ENCODE measurements at regions not wholly inside any gene's neighbourhood (a gene's known extent, or its start where the extent isn't known, plus 50 kb on each side); places are given as distances from the start of the nearest gene placed in this dataset.
"Not testable (repeated sequence)": the region's sequence is repeated elsewhere in the genome, so short reads cannot be mapped to it uniquely, and the experiment has no call there.

DNA sequence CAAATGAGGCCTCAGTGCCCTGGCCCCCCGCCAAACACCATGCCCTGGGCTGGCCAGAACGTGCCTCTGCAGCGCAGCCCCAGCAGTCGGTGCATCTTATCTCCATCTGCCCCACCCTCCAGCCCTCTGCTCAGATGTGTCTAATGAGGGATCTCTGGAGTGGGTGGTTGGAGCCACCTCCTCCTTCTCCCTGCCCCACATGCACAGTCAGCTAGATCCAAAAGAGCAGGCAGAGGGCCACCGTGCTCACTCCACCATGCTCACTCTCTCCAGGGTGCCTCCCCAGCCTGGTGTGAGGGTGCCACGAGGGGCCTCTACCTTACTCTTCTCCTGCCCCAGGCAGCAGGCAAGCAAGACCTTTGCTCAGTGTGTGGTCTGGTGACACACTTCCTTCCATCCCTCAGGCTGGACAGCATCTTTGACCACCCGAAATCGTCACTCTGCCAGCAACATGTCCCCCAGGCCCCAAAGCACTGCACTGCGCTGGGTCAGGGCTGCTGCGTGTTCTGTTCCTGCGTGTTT lies 266.1 kb upstream of the HDAC4 start:
- no peak for DNase-seq

DNA sequence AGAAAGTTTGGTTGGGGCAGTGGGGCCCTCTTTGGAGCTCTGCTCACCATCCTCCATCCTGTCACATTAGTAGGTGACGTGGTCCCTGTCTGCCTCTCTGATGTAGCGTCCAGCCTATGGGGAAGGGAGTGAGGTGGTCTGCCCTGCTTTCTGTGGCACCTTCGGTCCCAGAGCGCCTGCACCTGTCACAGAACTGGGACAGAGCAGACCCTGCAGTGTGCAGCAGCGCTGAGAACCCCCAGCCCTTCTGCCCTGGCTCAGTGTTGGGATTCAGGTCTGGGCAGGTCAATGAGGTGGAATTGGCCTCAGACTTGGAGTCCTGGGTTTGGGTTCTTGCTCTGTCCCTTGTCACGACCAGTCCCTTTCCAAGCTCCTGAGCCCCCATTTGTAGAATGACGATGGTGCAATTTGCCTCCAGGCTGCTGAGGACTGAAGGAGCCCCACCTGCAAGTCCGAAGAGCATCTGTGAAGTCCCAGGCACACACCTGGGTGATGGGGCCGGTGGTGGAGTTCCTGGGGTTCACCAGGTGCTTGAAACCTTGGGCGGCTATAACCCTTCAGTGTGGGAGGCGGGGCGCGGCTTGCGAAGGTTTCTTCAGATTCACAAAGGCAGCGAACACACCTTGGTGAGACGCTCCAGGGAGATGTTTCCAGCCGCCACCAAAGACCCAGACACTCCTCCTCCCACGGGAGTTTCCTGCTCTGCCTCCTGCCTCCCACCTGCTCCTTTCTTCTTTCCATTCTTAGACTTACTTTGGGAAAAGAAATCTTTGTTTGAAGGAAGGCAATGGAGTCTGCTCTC lies 265.4 kb upstream of the HDAC4 start:
- DNase-seq = no peak

DNA sequence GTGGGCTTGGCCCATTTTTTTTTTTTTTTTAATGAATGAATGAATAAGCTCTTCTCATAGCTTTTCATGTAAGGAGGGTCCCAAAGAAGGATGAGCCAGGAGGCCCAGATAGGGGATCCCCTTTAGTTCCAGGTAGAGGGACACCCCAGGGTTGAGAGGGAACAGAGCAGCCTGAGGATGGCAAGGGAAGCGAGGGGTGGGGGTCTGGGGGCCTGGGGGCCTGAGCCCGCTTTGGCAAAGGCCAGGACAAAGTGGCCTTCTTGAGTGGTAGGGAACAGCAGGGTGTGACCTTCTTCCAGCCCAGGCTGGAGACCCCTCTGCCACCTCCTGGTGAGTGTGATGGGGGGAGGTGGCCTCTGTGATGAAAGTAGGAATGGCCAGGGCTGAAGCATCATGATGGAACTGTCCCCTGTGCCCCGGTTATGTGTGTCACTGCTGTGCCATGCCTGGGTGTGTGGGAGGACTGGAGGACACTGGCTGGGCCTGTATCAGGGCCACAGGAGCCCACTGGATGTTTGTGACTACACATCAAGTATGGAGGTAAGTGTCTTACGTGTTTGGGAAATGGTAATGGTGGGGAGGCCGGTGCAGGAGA lies 263.5 kb upstream of the HDAC4 start:
- DNase-seq = no peak

- no peak for DNase-seq
These were observed 262.6 kb upstream of the HDAC4 start for GRCh38 chr2:239663364-239663924.

DNA sequence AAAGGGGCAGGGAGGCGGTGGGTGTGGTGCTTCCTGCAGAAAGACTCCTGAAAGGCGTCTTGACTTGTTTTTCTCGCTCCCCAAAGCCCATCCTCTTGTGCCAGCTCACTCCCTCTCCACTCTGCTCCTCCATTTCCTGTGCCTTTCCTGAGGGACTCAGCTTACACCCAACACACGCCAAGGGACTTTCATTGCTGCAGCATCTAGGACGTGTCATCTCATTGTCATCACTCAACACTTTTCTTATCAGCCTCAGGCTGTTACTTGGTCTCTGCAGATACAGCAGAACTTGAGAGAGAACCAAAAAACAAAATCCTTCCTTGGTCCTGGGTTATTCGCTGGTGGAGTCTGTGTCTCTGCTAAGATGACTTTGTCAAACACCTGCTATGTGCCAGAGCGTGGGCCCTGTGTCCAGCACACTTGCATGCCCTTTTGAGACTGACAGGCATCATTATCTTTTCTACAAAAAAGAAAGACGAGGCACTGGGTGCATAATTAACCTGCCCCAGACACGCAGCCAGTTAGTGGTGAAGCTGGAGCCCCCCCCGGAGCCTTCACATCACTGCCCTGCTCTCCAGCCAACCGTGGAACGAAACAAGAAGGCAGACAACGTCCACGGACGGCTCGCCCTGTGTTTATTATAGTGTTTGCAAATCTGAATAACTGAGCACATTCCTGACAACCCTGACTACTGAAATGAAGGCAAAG lies 261.7 kb upstream of the HDAC4 start:
- DNase-seq = no peak

DNA sequence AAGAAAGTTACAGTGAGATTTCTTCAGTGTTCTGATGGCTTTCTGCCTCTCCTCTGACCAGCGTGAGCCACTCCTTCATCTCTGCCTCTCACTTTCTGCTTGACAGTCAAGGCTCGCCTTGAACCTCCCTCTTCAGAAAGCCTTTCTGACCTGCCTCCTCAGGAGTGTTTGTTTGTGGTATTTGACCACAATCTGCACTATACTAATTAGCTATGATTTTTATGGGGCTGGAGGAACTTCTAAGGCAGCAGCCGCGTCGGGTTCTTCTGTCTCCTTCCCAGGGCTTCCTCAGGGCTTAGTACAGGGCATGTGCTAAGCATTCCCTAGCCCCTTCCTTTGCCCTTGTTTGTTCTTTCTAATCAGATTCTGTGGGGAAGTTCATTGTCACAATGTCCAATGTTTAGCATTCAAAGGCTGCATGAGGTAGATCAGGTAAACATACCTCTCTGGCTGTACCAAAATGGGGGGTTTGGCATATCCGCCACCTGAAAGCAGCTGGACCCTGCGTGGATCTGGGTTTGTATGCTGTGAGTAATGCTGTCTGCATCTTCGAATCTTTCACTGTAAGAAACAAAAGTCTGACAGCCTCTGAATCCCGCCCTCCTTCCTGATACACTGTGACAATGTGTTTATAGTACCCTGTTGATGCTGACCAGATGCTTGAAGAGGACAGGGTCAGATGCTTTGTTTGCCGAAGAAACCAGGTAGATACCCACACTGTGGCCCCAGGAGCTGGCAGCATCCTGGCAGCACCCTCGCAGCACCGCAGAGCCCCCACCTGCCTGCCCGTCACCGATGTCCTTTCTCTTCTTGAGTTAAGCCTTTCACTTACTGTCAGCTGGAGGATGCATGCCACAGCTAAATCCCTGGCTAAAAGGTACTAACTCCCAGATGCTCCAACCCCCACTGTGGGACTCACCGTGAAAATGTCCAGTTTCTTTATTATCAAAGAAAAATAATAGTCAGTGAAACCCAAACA lies 260.8 kb upstream of the HDAC4 start:
- DNase-seq = no peak

- DNase-seq = no peak
These were observed 259.8 kb upstream of the HDAC4 start for GRCh38 chr2:239660390-239661230.

GRCh38 chr2:239657992-239658391 lies 257.2 kb upstream of the HDAC4 start:
- DNase-seq = no peak

DNA sequence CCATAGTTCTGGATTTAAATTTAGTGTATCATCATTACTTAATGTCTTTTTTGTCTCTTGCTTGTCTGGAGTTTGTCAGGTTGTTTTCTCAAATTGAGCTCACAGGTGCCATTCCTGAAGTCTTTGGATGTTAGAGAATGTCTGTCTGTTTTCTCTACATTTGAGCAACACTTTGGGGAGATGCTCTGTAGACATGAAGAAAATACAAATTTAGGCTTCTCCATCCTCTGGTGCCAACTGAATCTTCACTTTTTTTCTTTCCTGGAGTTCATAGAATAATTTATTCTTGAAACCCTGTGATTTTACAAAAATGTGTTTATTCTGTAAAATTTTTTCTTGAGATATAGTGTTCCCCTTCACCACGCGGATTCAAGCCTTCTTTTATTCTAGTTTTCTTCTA lies 256.4 kb upstream of the HDAC4 start:
- no peak for DNase-seq

DNA sequence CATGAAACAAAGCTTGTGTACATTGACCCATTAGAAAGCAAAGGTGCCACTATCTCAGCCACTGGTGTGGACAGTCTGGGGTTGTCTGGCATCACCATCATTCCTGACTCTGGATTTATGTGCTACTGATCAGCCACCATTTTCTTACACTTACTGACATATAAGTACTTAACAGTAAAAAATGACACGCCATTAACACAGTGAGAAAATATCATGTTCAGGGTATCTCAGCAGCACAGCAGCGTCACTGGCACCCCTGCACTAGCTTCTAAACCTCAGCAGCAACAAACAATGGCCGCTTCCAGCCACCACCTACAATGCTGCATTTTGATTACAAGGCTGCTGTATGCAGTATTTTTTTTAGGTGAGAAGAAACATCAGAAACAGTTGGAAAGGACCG lies 253.4 kb upstream of the HDAC4 start:
- no peak for DNase-seq

DNA sequence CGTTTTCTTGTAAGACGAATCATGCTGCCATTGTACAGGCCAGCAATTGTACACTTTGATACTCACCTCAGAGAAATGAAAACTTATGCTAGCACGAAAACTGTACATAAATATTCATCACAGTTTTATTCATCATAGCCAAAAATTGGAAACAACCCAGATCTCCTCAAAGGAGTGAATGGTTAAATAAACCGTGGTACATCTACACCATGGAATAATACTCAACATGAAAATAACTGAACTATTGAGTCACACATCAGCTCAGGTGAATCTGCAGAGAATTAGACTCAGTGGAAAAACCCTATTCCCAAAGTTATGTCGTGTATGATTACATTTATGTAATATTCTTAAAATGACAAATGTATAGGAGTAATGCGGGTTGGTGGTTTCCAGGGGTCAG lies 251.0 kb upstream of the HDAC4 start:
- DNase-seq = no peak

DNA sequence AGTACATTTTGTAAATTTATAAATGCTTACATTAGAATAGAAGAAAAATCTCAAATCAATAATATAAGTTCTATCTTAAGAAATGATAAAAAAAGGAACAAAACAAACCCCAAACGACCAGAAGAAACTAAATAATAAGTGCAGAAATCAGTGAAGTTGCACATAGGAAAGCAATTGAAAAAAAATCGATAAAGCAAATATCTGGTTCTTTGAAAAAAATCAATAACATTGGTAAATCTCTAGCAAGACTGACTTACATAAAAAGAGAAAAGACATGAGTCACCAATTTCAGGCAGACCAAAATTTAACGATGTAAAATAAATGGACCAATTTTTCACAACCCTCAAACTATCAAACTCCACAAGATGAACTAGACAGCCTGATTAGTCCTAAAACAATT lies 249.9 kb upstream of the HDAC4 start:
- DNase-seq = no peak

- no peak for DNase-seq
These were observed 248.5 kb upstream of the HDAC4 start for GRCh38 chr2:239649309-239649708.

GRCh38 chr2:239648607-239649006 lies 247.8 kb upstream of the HDAC4 start:
- DNase-seq = no peak

GRCh38 chr2:239647052-239647819 lies 246.4 kb upstream of the HDAC4 start:
- DNase-seq = no peak

DNA sequence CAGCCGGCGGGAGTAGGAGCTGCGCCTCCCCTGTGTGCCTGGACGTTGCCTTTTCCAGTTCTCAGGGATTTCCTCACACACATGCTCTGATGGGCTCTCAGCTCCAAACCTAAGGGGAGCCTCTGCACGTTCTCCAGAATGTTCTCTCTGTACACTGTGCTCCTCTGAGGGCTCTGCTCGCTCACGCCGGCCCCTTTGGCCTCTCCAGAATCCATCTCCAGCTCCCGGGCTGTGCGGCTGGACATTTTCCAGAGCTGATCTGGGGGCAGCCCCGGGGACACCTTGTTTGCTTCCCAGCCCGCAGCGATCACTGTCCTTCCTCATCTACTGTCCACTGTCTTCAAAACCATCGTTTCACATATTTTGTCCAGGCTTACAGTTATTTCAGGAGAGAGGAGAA lies 245.4 kb upstream of the HDAC4 start:
- no peak for DNase-seq

GRCh38 chr2:239644594-239644993 lies 243.8 kb upstream of the HDAC4 start:
- not testable (repeated sequence) for DNase-seq

DNA sequence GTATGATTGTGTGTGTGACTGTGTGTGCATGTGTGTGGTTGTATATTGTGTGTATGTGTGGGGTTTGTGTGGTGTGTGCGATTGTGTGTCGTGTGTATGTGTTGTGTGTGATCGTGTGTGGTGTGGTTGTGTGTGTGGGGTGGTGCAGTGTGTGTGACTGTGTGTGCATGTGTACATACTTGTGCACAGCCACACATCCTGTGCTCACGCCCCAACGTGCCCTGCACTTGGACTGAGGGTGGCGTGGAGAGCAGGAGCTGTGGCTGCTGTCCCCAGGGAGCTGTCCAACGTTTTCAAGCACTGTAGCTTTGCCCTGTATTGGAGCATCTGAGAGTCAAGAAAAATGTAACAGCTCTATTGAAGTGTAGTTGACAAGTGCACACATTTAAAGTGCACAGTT lies 243.2 kb upstream of the HDAC4 start:
- no peak for DNase-seq

DNA sequence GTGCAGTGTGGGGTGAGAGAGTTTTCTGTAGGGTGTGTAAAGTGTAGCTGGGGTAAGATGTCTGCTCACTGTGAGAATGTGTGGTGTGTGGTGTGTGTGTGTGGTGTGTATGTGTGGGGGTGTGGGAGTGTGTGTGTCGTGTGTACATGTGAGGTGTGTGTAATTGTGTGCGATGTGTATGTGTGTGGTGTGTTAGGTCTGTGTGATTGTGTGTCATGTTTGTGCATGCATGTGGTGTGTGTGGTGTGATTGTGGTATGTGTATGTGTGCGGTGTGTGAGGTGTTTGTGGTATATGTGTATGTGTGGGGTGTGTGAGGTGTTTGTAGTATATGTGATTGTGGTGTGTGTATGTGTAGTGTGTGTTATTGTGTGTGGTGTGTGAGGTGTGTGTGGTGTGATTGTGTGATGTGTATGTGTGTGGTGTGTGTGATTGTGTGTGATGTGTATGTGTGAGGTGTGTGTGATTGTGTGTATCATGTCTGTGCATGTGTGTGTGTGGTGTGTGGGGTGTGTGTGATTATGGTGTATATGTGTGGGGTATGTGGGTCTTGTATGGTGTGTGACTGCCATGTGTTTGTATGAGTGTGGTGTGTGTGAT lies 241.7 kb upstream of the HDAC4 start:
- DNase-seq = no peak

DNA sequence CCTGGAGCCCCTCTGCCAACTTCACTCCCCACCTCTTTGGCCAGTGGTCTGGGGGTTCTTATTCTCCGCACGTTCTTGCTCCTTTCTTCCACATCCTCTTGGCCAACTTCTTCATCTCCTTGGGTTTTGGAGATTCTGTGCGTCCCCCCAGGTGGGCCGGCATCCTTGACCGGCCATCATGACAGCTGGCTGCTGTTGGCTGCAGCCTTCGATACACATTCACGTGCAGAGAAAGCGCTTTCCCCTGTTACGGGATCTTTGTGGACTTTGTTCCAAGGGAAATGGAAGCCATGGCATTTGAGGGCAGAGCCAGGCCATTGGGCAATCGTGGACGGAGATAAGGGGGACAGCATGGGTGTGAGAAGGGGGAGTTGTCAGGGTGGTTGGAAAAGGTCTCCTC lies 241.1 kb upstream of the HDAC4 start:
- DNase-seq = not testable (repeated sequence)

All from SHP77 (cell line).